Endothelial cell of umbilical vein (primary cell): ENCODE measurements at regions not wholly inside any gene's neighbourhood (a gene's known extent, or its start where the extent isn't known, plus 50 kb on each side); places are given as distances from the start of the nearest gene placed in this dataset.

Source experiments
- BruUV-seq: library from RNA; stranded (reverse); fragments of 400-500 nt; replicated peaks from 2 replicates; lab custom pipeline; 2021; lab: Mats Ljungman, UMichigan
- CTCF ChIA-PET: fragments of 300-600, 350-600 bp; sonication (Branson Sonifier 250); formaldehyde crosslinking; loops from one replicate; lab custom pipeline; 2021; ENCODE audit warnings: antibody characterized with exemption, inconsistent platforms; lab: Charles Lee
- POLR2A ChIA-PET: fragments of 300-600, 350-600 bp; sonication (Branson Sonifier 250); formaldehyde crosslinking; loops from one replicate; lab custom pipeline; 2021; ENCODE audit warnings: antibody characterized with exemption, inconsistent platforms; lab: Charles Lee
- DNase-seq: peaks from one replicate; pipeline ENCODE4 v3.0.0-alpha.2; 2011; ENCODE audit warnings: low read depth, low spot score
- FAIRE-seq: peaks from 2 replicates; lab custom pipeline; 2011; peaks lifted over from hg19 to GRCh38; lab: Jason Lieb, UNC
- H2AFZ ChIP-seq: 2 replicates; pipeline ENCODE4 v1.6.0; 2012; ENCODE audit warnings: low read depth, low read length, control low read depth, inconsistent platforms
- H3K27ac ChIP-seq: 2 replicates; pipeline ENCODE4 v1.5.1; 2011; ENCODE audit warnings: low read depth, mild to moderate bottlenecking, control low read depth, low read length, moderate library complexity; ENCODE audit not compliant: insufficient read depth
- H3K27me3 ChIP-seq, 2 experiments: 2 replicates each; pipeline versions ENCODE4 v1.6.0 to v1.6.1; 2011; ENCODE audit warnings: low read length in 2 of 2, mixed read lengths in 1 of 2; ENCODE audit not compliant: control insufficient read depth in 2 of 2, insufficient read depth in 2 of 2
- H3K36me3 ChIP-seq, 2 experiments: 2 replicates in 1 of 2; 3 replicates in 1 of 2; pipeline ENCODE4 v1.5.1; 2011; ENCODE audit warnings: low read length in 2 of 2, mild to moderate bottlenecking in 1 of 2, moderate library complexity in 1 of 2; ENCODE audit not compliant: control insufficient read depth in 2 of 2, insufficient read depth in 2 of 2; ENCODE audit errors: extremely low read depth in 1 of 2
- H3K4me1 ChIP-seq: 3 replicates; pipeline ENCODE4 v1.5.1; 2011; ENCODE audit warnings: mild to moderate bottlenecking, low read length; ENCODE audit not compliant: control insufficient read depth, insufficient read depth; ENCODE audit errors: extremely low read depth
- H3K4me2 ChIP-seq: 2 replicates; pipeline ENCODE4 v1.6.1; 2011; ENCODE audit warnings: low read length, control low read depth, mixed read lengths; ENCODE audit not compliant: insufficient read depth
- H3K4me3 ChIP-seq, 3 experiments: fragments of 200-600 bp in 1 of 3; sonication (generic), shearing (Covaris generic) in 1 of 3; replicated peaks in 1 of 3; 2 replicates each; pipeline ENCODE4 v1.5.1; 2011 to 2016; ENCODE audit warnings: control low read depth in 3 of 3, low read length in 3 of 3, mild to moderate bottlenecking in 2 of 3, inconsistent platforms in 1 of 3, low read depth in 1 of 3, moderate library complexity in 1 of 3; ENCODE audit not compliant: insufficient read depth in 1 of 3
- H3K79me2 ChIP-seq: 2 replicates; pipeline ENCODE4 v1.6.0; 2012; ENCODE audit warnings: low read length, inconsistent platforms; ENCODE audit not compliant: control insufficient read depth, insufficient read depth
- H3K9ac ChIP-seq: replicated peaks from 2 replicates; pipeline ENCODE3; 2011; ENCODE audit warnings: low read length, control low read depth; ENCODE audit not compliant: insufficient read depth; ENCODE audit errors: extremely low read depth
- H3K9me1 ChIP-seq: replicated peaks from 3 replicates; pipeline ENCODE4 v1.6.0; 2011; ENCODE audit warnings: mild to moderate bottlenecking, low read length; ENCODE audit not compliant: control insufficient read depth, insufficient read depth; ENCODE audit errors: extremely low read depth
- H3K9me3 ChIP-seq: replicated peaks from 2 replicates; pipeline ENCODE4 v1.5.1; 2012; ENCODE audit warnings: low read length, inconsistent platforms; ENCODE audit not compliant: control insufficient read depth, insufficient read depth
- H4K20me1 ChIP-seq: replicated peaks from 2 replicates; pipeline ENCODE3; 2011; ENCODE audit warnings: mild to moderate bottlenecking, low read length; ENCODE audit not compliant: control insufficient read depth, insufficient read depth; ENCODE audit errors: extremely low read depth
- EZH2 ChIP-seq: IDR thresholded peaks from 2 replicates; pipeline ENCODE4 v1.6.1; 2012; ENCODE audit warnings: borderline replicate concordance, low read depth, mild to moderate bottlenecking, moderate library complexity, low read length, inconsistent platforms; ENCODE audit not compliant: severe bottlenecking
- FOS ChIP-seq: IDR thresholded peaks from 2 replicates; pipeline ENCODE4 v1.6.1; 2011; ENCODE audit warnings: mild to moderate bottlenecking, low read length, moderate library complexity, borderline replicate concordance; ENCODE audit not compliant: insufficient read depth
- GATA2 ChIP-seq: IDR thresholded peaks from 2 replicates; pipeline ENCODE4 v1.7.0; 2011; ENCODE audit warnings: low read depth, mild to moderate bottlenecking, moderate library complexity, mixed read lengths, low read length; ENCODE audit not compliant: insufficient read length, insufficient read depth
- JUN ChIP-seq: IDR thresholded peaks from 2 replicates; pipeline ENCODE4 v1.6.1; 2011; ENCODE audit warnings: borderline replicate concordance, low read depth; ENCODE audit not compliant: insufficient read length, insufficient read depth
- MYC ChIP-seq: IDR thresholded peaks from one replicate; pipeline ENCODE4 v1.6.1; 2011; ENCODE audit warnings: mild to moderate bottlenecking, low read depth, low read length
- POLR2A ChIP-seq: IDR thresholded peaks from 2 replicates; pipeline ENCODE4 v1.6.1; 2012; ENCODE audit warnings: low read depth, mild to moderate bottlenecking, control low read depth, low read length
- POLR2AphosphoS5 ChIP-seq: IDR thresholded peaks from 2 replicates; pipeline ENCODE4 v1.6.1; 2012; ENCODE audit warnings: low read depth, mild to moderate bottlenecking, control low read depth, low read length, moderate library complexity; ENCODE audit not compliant: insufficient read depth
- dilution Hi-C: fragments of 300-500 bp; cut with MboI; formaldehyde crosslinking; loops from one replicate; pipeline ENCODE4 v1.15.0; 2019; ENCODE audit warnings: low sequenced_read_pairs; ENCODE audit not compliant: extremely low pct_ligation_motif_present
- intact Hi-C: fragments of 100-400 bp; cut with micrococcal nuclease; formaldehyde crosslinking; loops from one replicate; pipeline ENCODE4 v1.10.0; 2022
- TF ChIP-seq, protein P1 (sequence below): IDR thresholded peaks from 2 replicates; pipeline ENCODE4 v1.6.1; 2011; ENCODE audit not compliant: insufficient read depth, insufficient read length
- TF ChIP-seq, protein P2 (sequence below), 2 donors: IDR thresholded peaks; 1 replicate in 1 of 2; 2 replicates in 1 of 2; pipeline ENCODE4 v1.5.1; 2011; ENCODE audit warnings: low read length in 2 of 2, mild to moderate bottlenecking in 2 of 2, moderate library complexity in 2 of 2, control low read depth in 1 of 2, inconsistent platforms in 1 of 2, low read depth in 1 of 2; ENCODE audit not compliant: insufficient read depth in 1 of 2; ENCODE audit errors: extremely low read depth in 1 of 2

DNA sequence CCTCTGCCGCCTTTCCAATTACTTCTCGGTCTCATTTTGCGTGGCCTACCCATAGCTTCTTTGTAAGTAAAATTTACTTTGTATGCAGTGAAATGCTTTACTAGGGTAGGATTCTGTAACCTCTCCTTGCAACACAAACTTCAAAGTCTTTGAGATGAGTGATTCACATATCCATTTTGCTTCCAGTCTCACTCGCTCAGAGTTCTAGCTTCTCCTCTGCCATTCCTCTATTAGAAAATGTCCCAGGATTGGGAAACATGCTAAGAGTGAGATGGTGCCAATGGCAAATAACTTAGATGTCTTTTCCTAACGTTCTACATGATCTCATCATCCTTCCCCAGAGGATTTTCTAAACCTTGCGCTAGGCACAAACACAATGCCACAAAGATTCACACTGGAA lies 270.5 kb upstream of the SLC30A5 start:
- Histone ChIP-seq H3K4me1 (no peaks in the 10 kb centered on the region), H3K27ac (no peak overlapping the region), H3K9me1 (no peaks in the 10 kb centered on the region), H3K36me3 (no peaks in the 10 kb centered on the region), H3K9me3 (no peaks in the 10 kb centered on the region), H3K9ac (no peak overlapping the region), H2AFZ (no peak overlapping the region), H3K4me2 (no peak overlapping the region), H3K27me3 (peaks cover 2 to 3% of the 10 kb centered on the region in 2 experiments), H3K79me2 (no peaks in the 10 kb centered on the region), H3K4me3 (no peak overlapping the region), H4K20me1 (no peaks in the 10 kb centered on the region)
- POLR2A ChIA-PET: no interaction called here
- intact Hi-C loops (no loop called here), dilution Hi-C loops (no loop called here)
- DNase-seq (no peak), FAIRE-seq (no peak)
- TF ChIP-seq POLR2A (no peak), EZH2 (no peak), FOS (no peak), GATA2 (no peak), POLR2AphosphoS5 (no peak), JUN (no peak), MYC (no peak)
- TF ChIP-seq, protein P1, sequence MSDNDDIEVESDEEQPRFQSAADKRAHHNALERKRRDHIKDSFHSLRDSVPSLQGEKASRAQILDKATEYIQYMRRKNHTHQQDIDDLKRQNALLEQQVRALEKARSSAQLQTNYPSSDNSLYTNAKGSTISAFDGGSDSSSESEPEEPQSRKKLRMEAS: no peak
- TF ChIP-seq, protein P2, sequence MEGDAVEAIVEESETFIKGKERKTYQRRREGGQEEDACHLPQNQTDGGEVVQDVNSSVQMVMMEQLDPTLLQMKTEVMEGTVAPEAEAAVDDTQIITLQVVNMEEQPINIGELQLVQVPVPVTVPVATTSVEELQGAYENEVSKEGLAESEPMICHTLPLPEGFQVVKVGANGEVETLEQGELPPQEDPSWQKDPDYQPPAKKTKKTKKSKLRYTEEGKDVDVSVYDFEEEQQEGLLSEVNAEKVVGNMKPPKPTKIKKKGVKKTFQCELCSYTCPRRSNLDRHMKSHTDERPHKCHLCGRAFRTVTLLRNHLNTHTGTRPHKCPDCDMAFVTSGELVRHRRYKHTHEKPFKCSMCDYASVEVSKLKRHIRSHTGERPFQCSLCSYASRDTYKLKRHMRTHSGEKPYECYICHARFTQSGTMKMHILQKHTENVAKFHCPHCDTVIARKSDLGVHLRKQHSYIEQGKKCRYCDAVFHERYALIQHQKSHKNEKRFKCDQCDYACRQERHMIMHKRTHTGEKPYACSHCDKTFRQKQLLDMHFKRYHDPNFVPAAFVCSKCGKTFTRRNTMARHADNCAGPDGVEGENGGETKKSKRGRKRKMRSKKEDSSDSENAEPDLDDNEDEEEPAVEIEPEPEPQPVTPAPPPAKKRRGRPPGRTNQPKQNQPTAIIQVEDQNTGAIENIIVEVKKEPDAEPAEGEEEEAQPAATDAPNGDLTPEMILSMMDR (IDR thresholded peaks at IDR 0.05; ENCODE audit: extremely low read depth in 1 of 2, insufficient read depth in 1 of 2, low read depth in 1 of 2, low read length in 2 of 2): no peak
- BruUV-seq: no TSS peak
- CTCF ChIA-PET: no interaction called here
